NB4 (cell line): ENCODE measurements at regions not wholly inside any gene's neighbourhood (a gene's known extent, or its start where the extent isn't known, plus 50 kb on each side); places are given as distances from the start of the nearest gene placed in this dataset.

Experiments used
- MYC ChIP-seq: IDR thresholded peaks from 2 replicates; pipeline ENCODE4 v1.6.1; 2011; ENCODE audit warnings: low read depth, low read length
- POLR2A ChIP-seq: IDR thresholded peaks from 2 replicates; pipeline ENCODE4 v1.6.1; 2011; ENCODE audit warnings: mild to moderate bottlenecking; ENCODE audit not compliant: insufficient read length; ENCODE audit errors: extremely low read depth
- TF ChIP-seq, protein P1 (sequence below): IDR thresholded peaks from one replicate; pipeline ENCODE4 v1.5.1; 2012; ENCODE audit warnings: low read depth, low read length
- TF ChIP-seq, protein P2 (sequence below): IDR thresholded peaks from 2 replicates; pipeline ENCODE4 v1.6.1; 2011; ENCODE audit warnings: low read depth, low read length

DNA sequence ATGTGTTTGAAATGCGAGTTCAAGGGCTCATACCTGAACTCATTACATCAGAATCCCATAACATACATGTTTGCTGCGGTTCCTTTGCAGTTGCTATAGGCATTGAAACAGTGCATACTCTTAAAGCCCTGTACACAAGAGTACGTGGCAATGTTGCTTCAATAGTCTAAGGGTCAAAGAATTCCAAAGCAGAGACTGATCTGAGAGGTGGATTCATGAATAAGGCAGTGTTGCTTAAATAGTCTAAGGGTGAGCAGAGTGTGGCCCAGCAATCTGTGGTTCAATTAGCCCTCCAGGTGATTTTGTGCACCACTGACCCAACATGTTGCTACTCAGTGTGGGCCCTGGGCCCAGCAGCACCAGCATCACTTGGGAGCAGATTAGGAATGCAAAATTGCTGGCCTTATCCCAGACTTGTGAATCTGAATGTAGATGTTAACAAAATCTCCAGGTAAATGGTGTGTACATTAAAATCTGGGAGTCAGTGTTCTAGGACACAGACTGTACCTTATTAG, 314.7 kb upstream of the UMPS start:
- TF ChIP-seq, protein P1, sequence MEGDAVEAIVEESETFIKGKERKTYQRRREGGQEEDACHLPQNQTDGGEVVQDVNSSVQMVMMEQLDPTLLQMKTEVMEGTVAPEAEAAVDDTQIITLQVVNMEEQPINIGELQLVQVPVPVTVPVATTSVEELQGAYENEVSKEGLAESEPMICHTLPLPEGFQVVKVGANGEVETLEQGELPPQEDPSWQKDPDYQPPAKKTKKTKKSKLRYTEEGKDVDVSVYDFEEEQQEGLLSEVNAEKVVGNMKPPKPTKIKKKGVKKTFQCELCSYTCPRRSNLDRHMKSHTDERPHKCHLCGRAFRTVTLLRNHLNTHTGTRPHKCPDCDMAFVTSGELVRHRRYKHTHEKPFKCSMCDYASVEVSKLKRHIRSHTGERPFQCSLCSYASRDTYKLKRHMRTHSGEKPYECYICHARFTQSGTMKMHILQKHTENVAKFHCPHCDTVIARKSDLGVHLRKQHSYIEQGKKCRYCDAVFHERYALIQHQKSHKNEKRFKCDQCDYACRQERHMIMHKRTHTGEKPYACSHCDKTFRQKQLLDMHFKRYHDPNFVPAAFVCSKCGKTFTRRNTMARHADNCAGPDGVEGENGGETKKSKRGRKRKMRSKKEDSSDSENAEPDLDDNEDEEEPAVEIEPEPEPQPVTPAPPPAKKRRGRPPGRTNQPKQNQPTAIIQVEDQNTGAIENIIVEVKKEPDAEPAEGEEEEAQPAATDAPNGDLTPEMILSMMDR: no peak
- TF ChIP-seq, protein P2, sequence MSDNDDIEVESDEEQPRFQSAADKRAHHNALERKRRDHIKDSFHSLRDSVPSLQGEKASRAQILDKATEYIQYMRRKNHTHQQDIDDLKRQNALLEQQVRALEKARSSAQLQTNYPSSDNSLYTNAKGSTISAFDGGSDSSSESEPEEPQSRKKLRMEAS: no peak
- TF ChIP-seq POLR2A (no peak), MYC (no peak)
